Iris pigment epithelial cell (primary cell): ENCODE measurements at regions not wholly inside any gene's neighbourhood (a gene's known extent, or its start where the extent isn't known, plus 50 kb on each side); places are given as distances from the start of the nearest gene placed in this dataset.
"Not testable (repeated sequence)": the region's sequence is repeated elsewhere in the genome, so short reads cannot be mapped to it uniquely, and the experiment has no call there.

Experiments used
- DNase-seq: peaks from one replicate; pipeline ENCODE4 v3.0.0-alpha.2; 2011; ENCODE audit warnings: low read depth

- peak; percentile 60 for DNase-seq
These were observed 61.0 kb upstream of the ST3GAL6 start for GRCh38 chr3:98702166-98702565.

- peak; percentile 62 for DNase-seq
These were observed 57.9 kb upstream of the ST3GAL6 start for GRCh38 chr3:98705212-98705611.

GRCh38 chr3:98705694-98706093, 57.4 kb upstream of the ST3GAL6 start:
- DNase-seq: peak; percentile 34

- DNase-seq: not testable (repeated sequence)
These were observed 54.5 kb upstream of the ST3GAL6 start for GRCh38 chr3:98708681-98709080.

GRCh38 chr3:98709441-98709840, 53.7 kb upstream of the ST3GAL6 start:
- DNase-seq: no peak

- no peak for DNase-seq
These were observed 53.0 kb upstream of the ST3GAL6 start for GRCh38 chr3:98710067-98710659.

GRCh38 chr3:98711426-98711825, 51.7 kb upstream of the ST3GAL6 start:
- DNase-seq: no peak

- DNase-seq: no peak
These were observed 50.4 kb upstream of the ST3GAL6 start for GRCh38 chr3:98712726-98713125.

- DNase-seq: not testable (repeated sequence)
These were observed 49.8 kb upstream of the ST3GAL6 start for GRCh38 chr3:98713332-98713731.
